ENCODE measurements at regions not wholly inside any gene's neighbourhood (a gene's known extent, or its start where the extent isn't known, plus 50 kb on each side); places are given as distances from the start of the nearest gene placed in this dataset.

GRCh38 chr14:87271331-87271730 is 721.7 kb downstream of the GALC start:
- no peak for TF ChIP-seq CTCF (IDR thresholded peaks at IDR 0.05; ENCODE audit: control insufficient read depth, extremely low read depth, insufficient read depth)
- no peak for DNase-seq (ENCODE audit: low read depth)
- H3K4me3 ChIP-seq (ENCODE audit: low read depth, low read length), result no peak overlapping the region

- no peak for TF ChIP-seq CTCF (IDR thresholded peaks at IDR 0.05; ENCODE audit: control insufficient read depth, extremely low read depth, insufficient read depth)
- H3K4me3 ChIP-seq (ENCODE audit: low read depth, low read length), result no peak overlapping the region
- no peak for DNase-seq (ENCODE audit: low read depth)
Observed at GRCh38 chr14:87268997-87269396, 724.0 kb downstream of the GALC start.

GRCh38 chr14:87264796-87265195 is 728.2 kb downstream of the GALC start:
- no peak for TF ChIP-seq CTCF (IDR thresholded peaks at IDR 0.05; ENCODE audit: control insufficient read depth, extremely low read depth, insufficient read depth)
- H3K4me3 ChIP-seq (ENCODE audit: low read depth, low read length), result no peak overlapping the region
- DNase-seq (ENCODE audit: low read depth), result no peak

GRCh38 chr14:87264272-87264785 is 728.7 kb downstream of the GALC start:
- no peak for TF ChIP-seq CTCF (IDR thresholded peaks at IDR 0.05; ENCODE audit: control insufficient read depth, extremely low read depth, insufficient read depth)
- no peak overlapping the region for H3K4me3 ChIP-seq (ENCODE audit: low read depth, low read length)
- DNase-seq (ENCODE audit: low read depth), result no peak

- no peak for DNase-seq (ENCODE audit: low read depth)
- TF ChIP-seq CTCF (IDR thresholded peaks at IDR 0.05; ENCODE audit: control insufficient read depth, extremely low read depth, insufficient read depth), result no peak
- H3K4me3 ChIP-seq (ENCODE audit: low read depth, low read length), result no peak overlapping the region
Observed at GRCh38 chr14:87261621-87262020, 731.4 kb downstream of the GALC start.

GRCh38 chr14:87260460-87260859 is 732.5 kb downstream of the GALC start:
- DNase-seq (ENCODE audit: low read depth), result no peak
- H3K4me3 ChIP-seq (ENCODE audit: low read depth, low read length), result no peak overlapping the region
- TF ChIP-seq CTCF (IDR thresholded peaks at IDR 0.05; ENCODE audit: control insufficient read depth, extremely low read depth, insufficient read depth), result no peak

GRCh38 chr14:87257421-87257820 is 735.6 kb downstream of the GALC start:
- no peak for TF ChIP-seq CTCF (IDR thresholded peaks at IDR 0.05; ENCODE audit: control insufficient read depth, extremely low read depth, insufficient read depth)
- no peak for DNase-seq (ENCODE audit: low read depth)
- H3K4me3 ChIP-seq (ENCODE audit: low read depth, low read length), result no peak overlapping the region
